Adrenal gland (tissue), 5 donors: ENCODE measurements at regions not wholly inside any gene's neighbourhood (a gene's known extent, or its start where the extent isn't known, plus 50 kb on each side); places are given as distances from the start of the nearest gene placed in this dataset.

Source experiments
- CTCF ChIP-seq, 6 experiments: fragments of 450-650 bp in 4 of 6; fragments of 200-600 bp in 2 of 6; sonication (generic) in 1 of 6; IDR thresholded peaks; 1 replicate in 5 of 6; 2 replicates in 1 of 6; pipeline versions ENCODE4 v1.5.1 to v1.8.0; 2016 to 2021; ENCODE audit warnings: antibody characterized with exemption in 6 of 6, mild to moderate bottlenecking in 2 of 6, moderate library complexity in 1 of 6
- POLR2A ChIP-seq, 2 donors: fragments of 450-650 bp; IDR thresholded peaks; one replicate each; pipeline ENCODE4 v1.6.1; 2017; ENCODE audit warnings: antibody characterized with exemption in 2 of 2, mild to moderate bottlenecking in 2 of 2, moderate library complexity in 1 of 2
- donor health status: DM: no; HTN: no; CAD: no.

- TF ChIP-seq CTCF (IDR thresholded peaks at IDR 0.05) = no peak
- TF ChIP-seq POLR2A (IDR thresholded peaks at IDR 0.05) = no peak
Measured at GRCh38 chr2:128384446-128384845, 65.8 kb upstream of the HS6ST1 start.
